Stimulated activated CD4-positive, alpha-beta T cell treated with anti-CD3 and anti-CD28 coated beads, Interleukin-12 subunit alpha, Interleukin-12 subunit beta, amount 100 ng/mL, for 4 hours (primary cell): ENCODE measurements at regions not wholly inside any gene's neighbourhood (a gene's known extent, or its start where the extent isn't known, plus 50 kb on each side); places are given as distances from the start of the nearest gene placed in this dataset.

Experiments
- DNase-seq: peaks from one replicate; pipeline ENCODE4 v3.0.0-alpha.2; 2020

GRCh38 chr5:34487956-34488355 is 168.2 kb upstream of the RAI14 start:
- no peak for DNase-seq

GRCh38 chr5:34488984-34489383 is 167.1 kb upstream of the RAI14 start:
- no peak for DNase-seq

DNA sequence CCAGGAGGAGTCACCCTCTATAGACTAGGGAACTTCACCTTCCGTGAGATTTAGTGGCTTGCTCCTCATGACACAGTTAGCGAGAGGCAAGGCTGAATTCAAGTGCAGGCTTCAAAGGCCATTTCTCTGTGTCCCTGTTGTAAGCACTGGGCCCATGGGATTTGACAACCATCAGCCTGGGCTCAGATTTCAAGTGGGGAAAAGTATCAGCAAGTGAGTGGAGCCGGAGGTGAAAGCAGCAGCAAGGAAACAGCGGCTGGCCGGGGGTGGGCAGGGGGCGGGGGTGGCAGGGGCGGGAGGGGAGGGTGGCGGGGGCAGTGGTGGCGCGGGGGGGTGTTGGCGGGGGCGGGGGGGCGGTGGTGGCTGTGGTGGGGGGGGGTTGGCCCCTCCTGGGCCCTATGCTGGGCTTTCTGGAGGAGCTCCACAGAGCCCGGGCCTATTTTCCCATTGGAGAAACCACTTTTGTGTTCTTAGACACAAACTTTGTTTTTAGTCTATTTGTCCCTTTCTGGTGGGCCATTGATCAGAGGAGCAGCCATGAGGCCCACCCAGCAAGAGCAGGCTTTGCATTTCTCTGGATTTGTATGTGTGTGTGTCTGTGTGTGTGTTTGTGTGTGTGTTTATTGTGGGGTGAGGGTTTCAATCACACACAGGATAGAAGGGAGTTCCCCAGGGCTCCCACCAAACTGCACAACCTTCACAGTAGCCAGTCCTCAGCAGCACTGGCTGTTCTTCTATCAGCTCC is 165.4 kb upstream of the RAI14 start:
- no peak for DNase-seq

DNA sequence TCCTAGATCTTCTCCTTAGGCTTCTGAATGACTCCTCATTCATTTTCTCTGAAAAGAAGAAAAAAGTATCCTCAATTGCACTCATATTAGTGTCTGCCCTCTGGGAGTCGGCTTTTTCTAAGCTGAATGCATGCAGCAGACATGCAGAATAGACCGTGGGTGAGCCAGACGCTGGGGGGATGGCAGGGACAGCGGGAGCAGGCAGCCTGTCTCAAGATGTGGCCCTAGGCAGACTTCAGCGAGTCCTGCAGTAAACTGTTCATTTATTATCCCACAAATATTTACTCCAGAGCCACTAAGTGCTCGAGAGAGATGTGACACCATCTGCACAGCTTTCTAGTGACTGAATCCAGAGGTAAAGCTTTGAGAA is 164.9 kb upstream of the RAI14 start:
- no peak for DNase-seq

DNA sequence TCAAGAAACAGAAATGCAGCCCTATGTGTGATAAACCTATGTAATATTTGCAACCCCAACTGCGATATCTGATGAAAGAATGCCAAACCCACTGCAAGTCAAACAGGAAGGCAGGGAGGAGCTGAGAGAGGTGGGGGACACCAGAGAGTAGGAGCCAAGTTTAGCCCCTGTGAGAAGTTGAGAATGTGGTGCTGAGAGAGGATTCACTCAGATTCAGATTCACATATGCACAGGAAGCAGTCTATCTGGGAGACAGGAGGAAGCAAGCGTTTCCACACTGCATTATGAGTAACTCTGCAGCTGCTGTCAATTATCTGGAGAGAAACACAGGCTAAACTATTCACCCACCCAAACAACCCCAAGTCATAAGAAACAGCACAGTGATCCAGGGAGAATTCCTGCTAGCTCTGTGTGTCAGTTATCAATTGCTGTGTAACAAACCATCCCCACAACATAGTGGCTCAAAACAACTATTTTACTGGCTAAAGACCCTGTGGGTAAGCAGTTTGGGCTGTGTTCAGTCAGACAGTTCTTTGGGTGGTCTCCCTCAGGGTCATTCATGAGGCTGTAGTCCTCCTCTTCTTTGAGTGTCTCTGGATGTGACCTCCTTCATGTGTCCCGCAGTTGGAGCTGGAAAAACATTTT is 161.9 kb upstream of the RAI14 start:
- no peak for DNase-seq

- DNase-seq = no peak
Observed at GRCh38 chr5:34495178-34495577, 160.9 kb upstream of the RAI14 start.

DNA sequence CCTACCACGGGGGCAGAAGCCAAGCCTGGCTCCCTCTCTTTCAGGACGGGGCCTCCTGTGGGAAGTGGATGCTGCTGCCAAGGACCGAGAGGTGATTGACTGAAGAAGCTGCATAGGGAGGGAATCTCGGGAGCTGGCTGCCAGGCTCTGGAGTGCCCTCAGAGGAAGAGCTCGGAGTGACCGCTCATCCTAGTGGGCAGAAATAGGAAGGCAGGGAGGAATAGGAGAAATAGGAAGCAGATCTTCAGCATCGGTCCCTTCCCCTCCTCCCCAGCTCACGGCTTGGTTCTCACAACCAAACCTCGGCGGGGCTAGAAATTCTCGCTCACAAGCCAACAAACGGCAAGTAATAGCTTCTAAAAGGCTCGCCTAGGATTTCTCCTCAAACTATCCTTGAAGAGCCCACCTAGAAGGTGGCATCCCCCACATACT is 159.9 kb upstream of the RAI14 start:
- no peak for DNase-seq

- no peak for DNase-seq
Observed at GRCh38 chr5:34496701-34497469, 159.2 kb upstream of the RAI14 start.

DNA sequence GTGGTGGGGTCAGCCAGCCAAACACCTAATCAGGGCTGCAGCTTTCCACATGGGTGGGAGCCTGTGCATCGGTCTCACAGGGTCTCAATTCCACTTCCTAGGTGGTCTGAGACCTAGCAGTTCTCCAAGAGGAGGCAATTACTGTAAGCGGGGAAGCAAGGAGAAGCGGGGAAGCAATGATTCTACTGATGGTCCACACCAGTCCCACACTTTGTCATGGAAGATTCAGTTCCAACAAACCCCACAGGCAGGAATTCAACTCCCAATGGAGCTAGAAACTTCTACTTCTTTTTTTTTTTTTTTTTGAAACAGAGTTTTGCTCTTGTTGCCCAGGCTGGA is 158.7 kb upstream of the RAI14 start:
- DNase-seq = no peak

- no peak for DNase-seq
Observed at GRCh38 chr5:34498572-34498971, 157.6 kb upstream of the RAI14 start.

DNA sequence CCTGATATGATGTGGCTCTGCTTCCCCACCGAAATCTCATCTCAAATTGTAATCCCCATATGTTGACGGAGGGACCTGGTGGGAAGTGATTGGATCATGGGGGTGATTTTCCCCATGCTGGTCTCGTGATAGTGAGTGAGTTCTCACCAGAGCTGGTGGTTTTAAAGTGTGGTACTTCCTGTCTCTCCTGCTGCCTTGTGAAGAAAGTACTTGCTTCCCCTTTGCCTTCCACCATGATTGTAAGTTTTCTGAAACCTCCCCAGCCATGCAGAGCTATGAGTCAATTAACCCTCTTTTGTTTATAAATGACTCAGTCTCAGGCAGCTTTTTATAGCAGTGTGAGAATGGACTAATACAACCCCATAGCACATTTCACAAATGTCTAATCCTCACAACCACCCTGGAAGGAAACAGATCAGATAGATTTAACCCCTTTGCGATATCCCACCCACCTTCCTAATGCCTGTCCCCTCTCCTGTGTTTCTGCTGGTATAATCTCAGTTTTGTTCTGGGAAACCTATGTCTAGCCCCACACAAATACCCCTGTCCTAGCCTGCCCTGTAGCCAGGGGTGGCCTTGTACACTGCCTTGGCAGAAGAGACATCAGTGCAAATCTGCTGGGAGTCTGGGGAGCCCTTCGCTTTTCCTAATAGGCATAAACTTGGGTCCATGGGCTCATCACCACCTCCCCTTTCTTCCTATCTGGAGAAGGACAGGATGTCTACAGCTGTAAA is 157.0 kb upstream of the RAI14 start:
- DNase-seq = no peak

GRCh38 chr5:34500236-34500847 is 155.8 kb upstream of the RAI14 start:
- DNase-seq = no peak

- no peak for DNase-seq
Observed at GRCh38 chr5:34501016-34501415, 155.1 kb upstream of the RAI14 start.

DNA sequence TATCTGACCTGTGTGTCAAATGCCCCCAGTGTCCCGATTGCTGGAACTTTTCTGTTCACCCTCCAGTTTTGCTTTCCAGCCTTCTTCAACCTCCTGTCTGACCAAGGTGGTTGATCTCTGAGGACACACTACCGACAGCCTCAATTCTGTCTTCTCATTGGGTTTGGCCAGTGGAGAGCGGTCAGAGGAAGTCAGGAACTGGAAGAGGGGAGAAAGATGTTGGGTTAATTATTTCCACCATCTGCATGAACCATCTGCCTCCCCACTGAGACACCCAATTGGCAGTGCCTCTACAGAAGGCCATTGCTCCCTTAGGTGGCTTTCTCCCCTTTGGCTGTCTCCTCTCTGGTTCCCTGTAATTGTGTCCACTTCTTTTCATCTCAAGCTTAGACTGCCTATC is 154.3 kb upstream of the RAI14 start:
- no peak for DNase-seq

GRCh38 chr5:34502581-34502980 is 153.5 kb upstream of the RAI14 start:
- DNase-seq = no peak

- no peak for DNase-seq
Observed at GRCh38 chr5:34503379-34504253, 152.5 kb upstream of the RAI14 start.

- no peak for DNase-seq
Observed at GRCh38 chr5:34504967-34505366, 151.2 kb upstream of the RAI14 start.

DNA sequence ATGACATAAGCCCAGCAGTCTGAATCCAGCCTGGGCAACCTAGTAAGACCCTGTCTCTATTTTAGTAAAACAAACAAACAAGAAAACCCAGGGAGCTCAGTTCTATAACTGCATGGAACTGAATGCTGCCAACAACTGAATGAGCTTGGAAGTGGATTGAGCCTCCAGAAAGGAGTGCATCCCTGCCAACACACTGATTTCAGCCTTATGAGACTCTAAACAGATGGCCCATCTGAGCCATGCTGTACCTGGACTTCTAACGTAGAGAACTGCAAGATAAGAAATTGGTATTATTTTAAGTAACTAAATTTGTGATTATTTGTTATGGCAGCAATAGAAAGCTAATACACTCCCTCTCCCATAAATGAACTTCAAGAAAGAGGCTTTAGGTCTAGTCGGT is 150.4 kb upstream of the RAI14 start:
- DNase-seq = no peak

- no peak for DNase-seq
Observed at GRCh38 chr5:34507933-34508332, 148.2 kb upstream of the RAI14 start.

DNA sequence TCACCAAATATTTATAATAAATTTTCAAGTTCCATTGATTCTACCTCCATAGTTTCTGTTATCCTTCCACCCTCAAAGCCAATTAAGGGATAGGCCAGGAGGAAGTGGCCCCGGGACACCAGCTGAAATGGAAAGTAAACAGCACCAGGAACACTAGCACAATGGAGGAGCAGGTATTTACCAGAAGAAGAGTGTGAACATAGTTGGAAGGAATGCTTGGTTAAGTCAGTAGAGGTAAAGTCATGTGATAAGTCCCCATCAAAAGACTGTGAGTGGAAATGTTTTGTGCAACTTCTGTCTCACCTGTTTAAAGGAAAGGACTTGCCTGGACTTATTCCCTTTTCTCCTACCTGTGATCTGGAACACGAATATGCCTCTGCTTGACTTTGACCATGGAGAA is 146.7 kb upstream of the RAI14 start:
- DNase-seq = no peak

- DNase-seq = no peak
Observed at GRCh38 chr5:34510002-34510401, 146.1 kb upstream of the RAI14 start.

GRCh38 chr5:34511063-34511462 is 145.1 kb upstream of the RAI14 start:
- DNase-seq = no peak
